RCC 7860 (cell line): ENCODE measurements at regions not wholly inside any gene's neighbourhood (a gene's known extent, or its start where the extent isn't known, plus 50 kb on each side); places are given as distances from the start of the nearest gene placed in this dataset.

ENCODE experiments used
- DNase-seq: peaks from one replicate; pipeline ENCODE4 v3.0.0-alpha.2; 2015; ENCODE audit warnings: low spot score
- FAIRE-seq: peaks from 2 replicates; lab custom pipeline; 2012; peaks lifted over from hg19 to GRCh38; lab: Jason Lieb, UNC

GRCh38 chr17:77894126-77894956, 64.2 kb upstream of the TNRC6C start:
- no peak for FAIRE-seq
- DNase-seq, result no peak

GRCh38 chr17:77897741-77898301, 60.7 kb upstream of the TNRC6C start:
- FAIRE-seq (no peak), DNase-seq (no peak)

- FAIRE-seq, result no peak
- DNase-seq, result no peak
Observed at GRCh38 chr17:77898521-77899434, 59.7 kb upstream of the TNRC6C start.

GRCh38 chr17:77899498-77899897, 59.0 kb upstream of the TNRC6C start:
- DNase-seq, result no peak
- no peak for FAIRE-seq

- no peak for DNase-seq
- no peak for FAIRE-seq
Observed at GRCh38 chr17:77901481-77901880, 57.0 kb upstream of the TNRC6C start.

GRCh38 chr17:77905266-77905665, 53.2 kb upstream of the TNRC6C start:
- DNase-seq, result no peak
- no peak for FAIRE-seq

- no peak for FAIRE-seq
- no peak for DNase-seq
Observed at GRCh38 chr17:77905766-77906165, 52.7 kb upstream of the TNRC6C start.

- no peak for DNase-seq
- no peak for FAIRE-seq
Observed at GRCh38 chr17:77906377-77906871, 52.1 kb upstream of the TNRC6C start.

- no peak for FAIRE-seq
- no peak for DNase-seq
Observed at GRCh38 chr17:77907497-77908461, 50.7 kb upstream of the TNRC6C start.

- no peak for FAIRE-seq
- DNase-seq, result no peak
Observed at GRCh38 chr17:77908501-77908900, 50.0 kb upstream of the TNRC6C start.
